AG09309 (cell line): ENCODE measurements at regions not wholly inside any gene's neighbourhood (a gene's known extent, or its start where the extent isn't known, plus 50 kb on each side); places are given as distances from the start of the nearest gene placed in this dataset.

Source experiments
- DNase-seq: peaks from one replicate; pipeline ENCODE4 v3.0.0-alpha.2; 2010; ENCODE audit warnings: low read depth
- H3K4me3 ChIP-seq: 2 replicates; pipeline ENCODE4 v1.5.1; 2011; ENCODE audit warnings: mild to moderate bottlenecking, low read depth, low read length, moderate library complexity; ENCODE audit not compliant: control insufficient read depth
- TF ChIP-seq, protein P1 (sequence below): IDR thresholded peaks from 2 replicates; pipeline ENCODE4 v1.5.1; 2011; ENCODE audit warnings: mild to moderate bottlenecking, low read depth, low read length, inconsistent platforms; ENCODE audit not compliant: insufficient read depth, control insufficient read depth; ENCODE audit errors: missing control alignments

DNA sequence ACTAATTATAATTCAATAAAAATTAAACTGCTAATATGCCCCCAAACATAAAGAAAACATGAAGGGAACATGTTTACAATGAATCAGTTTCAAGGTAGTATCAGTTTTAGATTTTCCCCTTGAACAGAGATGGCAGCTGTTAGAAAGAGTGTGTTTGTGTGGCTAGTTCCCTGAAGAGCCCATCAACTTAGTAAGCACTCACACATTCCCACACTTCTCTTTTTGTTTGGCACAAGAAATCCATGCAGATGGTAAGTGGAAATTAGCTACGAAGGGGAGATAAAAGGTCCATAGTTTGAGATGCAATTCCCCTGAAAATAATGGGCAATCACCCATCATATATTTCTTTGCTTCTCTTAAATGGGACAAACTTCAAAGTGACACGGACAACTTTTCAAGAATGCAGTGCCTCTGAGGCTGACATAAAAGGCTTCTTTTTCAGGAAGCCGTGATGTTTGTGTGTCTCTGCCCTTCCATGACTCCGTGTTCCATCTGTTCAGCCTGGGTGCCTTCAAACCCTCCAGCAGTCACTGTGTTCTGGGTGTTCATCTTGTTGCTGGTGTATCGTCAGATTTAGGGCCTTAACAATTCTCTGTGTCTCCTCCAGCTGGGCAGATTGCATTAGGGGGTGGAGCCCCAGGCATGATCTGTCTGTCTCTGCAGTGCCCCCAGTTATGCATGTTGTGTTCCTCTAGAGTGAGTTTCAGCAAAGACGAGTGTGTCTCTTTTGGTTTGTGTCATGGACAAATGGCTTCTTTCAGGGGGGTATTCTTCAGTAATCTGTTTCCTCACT is 259.5 kb upstream of the NPY start:
- DNase-seq, result no peak
- H3K4me3 ChIP-seq, result no peak overlapping the region
- TF ChIP-seq, protein P1, sequence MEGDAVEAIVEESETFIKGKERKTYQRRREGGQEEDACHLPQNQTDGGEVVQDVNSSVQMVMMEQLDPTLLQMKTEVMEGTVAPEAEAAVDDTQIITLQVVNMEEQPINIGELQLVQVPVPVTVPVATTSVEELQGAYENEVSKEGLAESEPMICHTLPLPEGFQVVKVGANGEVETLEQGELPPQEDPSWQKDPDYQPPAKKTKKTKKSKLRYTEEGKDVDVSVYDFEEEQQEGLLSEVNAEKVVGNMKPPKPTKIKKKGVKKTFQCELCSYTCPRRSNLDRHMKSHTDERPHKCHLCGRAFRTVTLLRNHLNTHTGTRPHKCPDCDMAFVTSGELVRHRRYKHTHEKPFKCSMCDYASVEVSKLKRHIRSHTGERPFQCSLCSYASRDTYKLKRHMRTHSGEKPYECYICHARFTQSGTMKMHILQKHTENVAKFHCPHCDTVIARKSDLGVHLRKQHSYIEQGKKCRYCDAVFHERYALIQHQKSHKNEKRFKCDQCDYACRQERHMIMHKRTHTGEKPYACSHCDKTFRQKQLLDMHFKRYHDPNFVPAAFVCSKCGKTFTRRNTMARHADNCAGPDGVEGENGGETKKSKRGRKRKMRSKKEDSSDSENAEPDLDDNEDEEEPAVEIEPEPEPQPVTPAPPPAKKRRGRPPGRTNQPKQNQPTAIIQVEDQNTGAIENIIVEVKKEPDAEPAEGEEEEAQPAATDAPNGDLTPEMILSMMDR, result no peak

GRCh38 chr7:24025094-24025493 is 258.9 kb upstream of the NPY start:
- TF ChIP-seq, protein P1, result no peak
- no peak overlapping the region for H3K4me3 ChIP-seq
- DNase-seq, result no peak

DNA sequence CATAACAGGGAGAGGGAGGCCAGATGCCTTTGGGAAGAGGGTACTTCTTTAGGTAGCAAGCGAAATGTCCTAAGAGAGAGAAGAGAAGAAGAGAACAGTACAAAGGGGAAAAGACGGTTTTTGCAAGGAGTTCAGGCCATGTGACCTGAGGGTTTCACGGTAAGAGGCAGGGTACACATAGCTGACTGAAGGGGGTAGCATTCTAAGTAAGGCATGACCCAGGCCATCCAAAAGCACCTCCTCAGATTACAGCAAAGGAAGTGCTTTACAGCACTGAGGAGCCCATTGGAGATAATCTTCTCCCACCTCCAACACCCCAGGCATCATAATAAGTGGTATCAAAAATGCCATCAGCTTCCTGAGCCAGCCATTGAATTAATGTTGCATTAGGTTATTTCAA is 258.2 kb upstream of the NPY start:
- no peak for DNase-seq
- TF ChIP-seq, protein P1, result no peak
- no peak overlapping the region for H3K4me3 ChIP-seq

- no peak for DNase-seq
- TF ChIP-seq, protein P1, result no peak
- H3K4me3 ChIP-seq, result no peak overlapping the region
These were observed 257.6 kb upstream of the NPY start for GRCh38 chr7:24026351-24026750.

DNA sequence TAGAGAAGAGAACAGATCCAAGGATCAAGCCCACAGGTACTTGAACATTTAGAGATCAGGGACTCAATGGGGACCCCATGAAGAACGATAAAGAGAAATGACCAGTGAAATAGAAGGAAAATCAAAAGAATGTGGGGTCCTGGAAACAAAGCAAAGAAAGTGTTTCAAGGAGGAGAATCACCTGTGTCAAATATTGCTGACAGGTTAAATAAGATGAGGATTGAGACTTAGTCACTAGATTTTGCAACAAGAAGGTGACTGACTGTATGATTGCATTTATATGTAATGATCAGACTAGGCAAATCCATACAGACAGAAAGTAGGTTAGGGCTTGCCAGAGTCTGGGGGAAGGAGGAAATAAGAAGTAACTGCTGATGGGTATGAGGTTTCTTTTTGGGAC is 254.9 kb upstream of the NPY start:
- H3K4me3 ChIP-seq, result no peak overlapping the region
- TF ChIP-seq, protein P1, result no peak
- DNase-seq, result no peak

- no peak overlapping the region for H3K4me3 ChIP-seq
- no peak for DNase-seq
- TF ChIP-seq, protein P1, result no peak
These were observed 249.7 kb upstream of the NPY start for GRCh38 chr7:24034251-24034650.
